K562 (cell line): ENCODE measurements at regions not wholly inside any gene's neighbourhood (a gene's known extent, or its start where the extent isn't known, plus 50 kb on each side); places are given as distances from the start of the nearest gene placed in this dataset.

Source experiments
- ATAC-seq: fragments of 200-7000 bp; cut with Tn5 transposase; 3 replicates; pipeline ENCODE4 v1.9.1; 2020; ENCODE audit warnings: moderate library complexity
- BruUV-seq: library from RNA; stranded (reverse); fragments of 400-500 nt; replicated peaks from 2 replicates; lab custom pipeline; 2021; lab: Mats Ljungman, UMichigan
- CTCF ChIA-PET: fragments of 300-600 bp; formaldehyde crosslinking; extraction: SDS; loops from one replicate; lab custom pipeline; 2021; ENCODE audit warnings: low intra/inter-chr PET ratio; lab: Yijun Ruan, JAX
- POLR2A ChIA-PET: fragments of 300-600, 350-650 bp; sonication (Branson Sonifier 250); formaldehyde crosslinking; extraction: SDS; loops from one replicate; lab custom pipeline; 2021; ENCODE audit warnings: antibody characterized with exemption, inconsistent platforms; lab: Yijun Ruan, JAX
- DNase-seq, 4 experiments: peaks; one replicate each; pipeline versions ENCODE4 v3.0.0 to v3.0.0-alpha.2; 2011 to 2018; ENCODE audit warnings: low spot score in 3 of 4, mixed read lengths in 3 of 4; ENCODE audit errors: extremely low read depth in 1 of 4
- FAIRE-seq: peaks from 2 replicates; lab custom pipeline; 2011; peaks lifted over from hg19 to GRCh38; lab: Jason Lieb, UNC
- H2AFZ ChIP-seq: 2 replicates; pipeline ENCODE4 v1.6.0; 2011; ENCODE audit warnings: low read depth, low read length, control low read depth, inconsistent platforms
- H3K27ac ChIP-seq: fragments of 200-600 bp; 3 replicates; pipeline ENCODE4 v1.8.0; 2011; ENCODE audit warnings: low read depth, mild to moderate bottlenecking, control low read depth, inconsistent platforms, low read length, moderate library complexity, mixed read lengths; ENCODE audit errors: extremely low read depth
- H3K27me3 ChIP-seq, 2 experiments: fragments of 300-600 bp in 1 of 2; 2 replicates in 1 of 2; 3 replicates in 1 of 2; pipeline versions ENCODE4 v1.6.0 to v1.8.0; 2011; ENCODE audit warnings: inconsistent platforms in 2 of 2, low read length in 2 of 2, mild to moderate bottlenecking in 1 of 2, mixed read lengths in 1 of 2, moderate library complexity in 1 of 2; ENCODE audit not compliant: control insufficient read depth in 2 of 2, insufficient read depth in 2 of 2
- H3K36me3 ChIP-seq: fragments of 300-600 bp; 3 replicates; pipeline ENCODE4 v1.8.0; 2011; ENCODE audit warnings: mild to moderate bottlenecking, low read length, inconsistent platforms; ENCODE audit not compliant: control insufficient read depth, insufficient read depth
- H3K4me1 ChIP-seq, 2 experiments: fragments of 200-600 bp in 1 of 2; replicated peaks in 1 of 2; 2 replicates in 1 of 2; 3 replicates in 1 of 2; pipeline versions ENCODE4 v1.5.1 to v1.8.0; 2011; ENCODE audit warnings: inconsistent platforms in 2 of 2, low read length in 2 of 2, mild to moderate bottlenecking in 1 of 2, mixed read lengths in 1 of 2, moderate library complexity in 1 of 2; ENCODE audit not compliant: control insufficient read depth in 2 of 2, insufficient read depth in 2 of 2
- H3K4me2 ChIP-seq: 2 replicates; pipeline ENCODE4 v1.6.1; 2011; ENCODE audit warnings: low read length, control low read depth, inconsistent platforms, mixed read lengths; ENCODE audit not compliant: insufficient read depth
- H3K4me3 ChIP-seq: fragments of 200-600 bp; sonication (generic), shearing (Covaris generic); 2 replicates; pipeline ENCODE4 v1.5.1; 2016; ENCODE audit warnings: control low read depth, inconsistent platforms
- H3K79me2 ChIP-seq: fragments of 200-600 bp; 3 replicates; pipeline ENCODE4 v1.8.0; 2011; ENCODE audit warnings: low read length, inconsistent platforms; ENCODE audit not compliant: control insufficient read depth, insufficient read depth
- H3K9ac ChIP-seq, 2 experiments: 2 replicates each; pipeline versions ENCODE4 v1.6.0 to v1.6.1; 2011; ENCODE audit warnings: low read depth in 2 of 2, low read length in 2 of 2, control low read depth in 1 of 2, inconsistent platforms in 1 of 2, mild to moderate bottlenecking in 1 of 2, mixed read lengths in 1 of 2; ENCODE audit not compliant: insufficient read depth in 1 of 2
- H3K9me1 ChIP-seq: one replicate; pipeline ENCODE4 v1.6.0; 2011; ENCODE audit warnings: inconsistent platforms, mild to moderate bottlenecking, low read length, moderate library complexity; ENCODE audit not compliant: control insufficient read depth, insufficient read depth
- H3K9me3 ChIP-seq: replicated peaks from 2 replicates; pipeline ENCODE4 v1.5.1; 2011; ENCODE audit warnings: low read depth, low read length, inconsistent platforms; ENCODE audit not compliant: control insufficient read depth, insufficient read depth
- H4K20me1 ChIP-seq: replicated peaks from 2 replicates; pipeline ENCODE4 v1.6.1; 2011; ENCODE audit warnings: low read length, inconsistent platforms, mixed read lengths; ENCODE audit not compliant: control insufficient read depth, insufficient read depth
- ARID2 ChIP-seq: fragments of 450-650 bp; IDR thresholded peaks from 2 replicates; pipeline ENCODE4 v1.6.1; 2017; ENCODE audit warnings: antibody characterized with exemption, mild to moderate bottlenecking
- CREB3 ChIP-seq: fragments of 450-650 bp; conservative IDR thresholded peaks from 2 replicates; pipeline ENCODE4 v1.6.1; 2016; ENCODE audit warnings: missing genetic modification characterization, low read depth, mild to moderate bottlenecking, missing compliant biosample characterization, moderate library complexity
- ETS1 ChIP-seq: conservative IDR thresholded peaks from 2 replicates; pipeline ENCODE4 v1.6.1; 2011; ENCODE audit warnings: low read depth, mild to moderate bottlenecking, low read length; ENCODE audit not compliant: control insufficient read depth
- FOXJ3 ChIP-seq: sonication (generic); formaldehyde crosslinking; IDR thresholded peaks from 2 replicates; pipeline ENCODE4 v1.4.0; 2020; ENCODE audit warnings: mild to moderate bottlenecking, missing genetic modification reagents
- NFXL1 ChIP-seq: fragments of 450-650 bp; formaldehyde crosslinking; IDR thresholded peaks from 2 replicates; pipeline ENCODE4 v1.4.0; 2021; ENCODE audit warnings: mild to moderate bottlenecking
- POLR2B ChIP-seq: fragments of 450-650 bp; IDR thresholded peaks from 2 replicates; pipeline ENCODE4 v1.6.1; 2018; ENCODE audit warnings: low read depth; ENCODE audit not compliant: partially characterized antibody
- RERE ChIP-seq: sonication (generic); formaldehyde crosslinking; IDR thresholded peaks from 2 replicates; pipeline ENCODE4 v1.8.0; 2023; ENCODE audit warnings: missing genetic modification reagents, mild to moderate bottlenecking, borderline replicate concordance
- TEAD4 ChIP-seq, 2 experiments: sonication (generic) in 1 of 2; formaldehyde crosslinking in 1 of 2; IDR thresholded peaks; 2 replicates each; pipeline versions ENCODE4 v1.6.1 to v1.8.0; 2012 to 2022; ENCODE audit warnings: borderline replicate concordance in 1 of 2, inconsistent platforms in 1 of 2, low read length in 1 of 2, mild to moderate bottlenecking in 1 of 2, missing genetic modification reagents in 1 of 2
- ZBTB12 ChIP-seq: fragments of 250-450 bp; sonication (Bioruptor Pico); IDR thresholded peaks from 2 replicates; pipeline ENCODE4 v1.4.0; 2020
- WGBS: fragments of 100-300 bp; shearing (Covaris generic); methylation state at CpG from one replicate; pipeline ENCODE4 v1.1.6; 2016; ENCODE audit warnings: low coverage, mixed read lengths; ENCODE audit not compliant: insufficient coverage; ENCODE audit errors: missing lambda C conversion rate; 5-methylcytosine and 5-hydroxymethylcytosine counted together
- in situ Hi-C: fragments of 300-500 bp; cut with MboI; formaldehyde crosslinking; loops from 4 replicates; pipeline ENCODE4 v1.15.0; 2018; ENCODE audit warnings: inconsistent platforms, mixed read lengths
- intact Hi-C: fragments of 100-400 bp; cut with micrococcal nuclease; formaldehyde crosslinking; loops from 2 replicates; pipeline ENCODE4 v1.14.2; 2022

- H2AFZ ChIP-seq: no peak overlapping the region
- H3K9ac ChIP-seq: no peak overlapping the region
- 0 out of 5 replicates have a peak, but pooled peaks cover 2 to 6% of the 10 kb centered on the region in 2 experiments for H3K27me3 ChIP-seq
- H3K4me3 ChIP-seq: no peak overlapping the region
- FAIRE-seq: no peak
- H3K9me1 ChIP-seq: no peaks in the 10 kb centered on the region
- no peak for ATAC-seq
- intact Hi-C loops (no loop called here), in situ Hi-C loops (no loop called here)
- ChIA-PET POLR2A (interaction anchor here (0.7 kb wide), 1 partner anchor 50 kb away, joined by 3 read pairs; no protein-coding TSS in a partner anchor), CTCF (no interaction called here)
- H3K4me2 ChIP-seq: no peak overlapping the region
- no peaks in the 10 kb centered on the region for H4K20me1 ChIP-seq
- no peaks in the 10 kb centered on the region for H3K36me3 ChIP-seq
- H3K4me1 ChIP-seq: no peaks in the 10 kb centered on the region
- no peak overlapping the region for H3K27ac ChIP-seq
- WGBS: 0% methylated on average over 3 of the region's 5 CpGs
- no peaks in the 10 kb centered on the region for H3K9me3 ChIP-seq
- BruUV-seq: no TSS peak
- no peak for DNase-seq
- no peaks in the 10 kb centered on the region for H3K79me2 ChIP-seq
- TF ChIP-seq ETS1: no peak
- TF ChIP-seq RERE (CRISPR knock-in tag): no peak
- TF ChIP-seq ZBTB12 (CRISPR knock-in tag): no peak
- no peak for TF ChIP-seq POLR2B
- TF ChIP-seq CREB3 (tag): no peak
- no peak for TF ChIP-seq ARID2
- no peak for TF ChIP-seq TEAD4 (IDR thresholded peaks at IDR 0.05; ENCODE audit: low read length)
- TF ChIP-seq TEAD4 (CRISPR knock-in tag; IDR thresholded peaks at IDR 0.05; ENCODE audit: borderline replicate concordance): no peak
- no peak for TF ChIP-seq NFXL1 (CRISPR knock-in tag)
- TF ChIP-seq FOXJ3: no peak
These were observed 78.7 kb upstream of the PROK2 start for GRCh38 chr3:71863563-71864190.
